NCI-H2227 (cell line): ENCODE measurements at regions not wholly inside any gene's neighbourhood (a gene's known extent, or its start where the extent isn't known, plus 50 kb on each side); places are given as distances from the start of the nearest gene placed in this dataset.

Experiments
- DNase-seq: peaks from one replicate; lab custom pipeline; 2025; ENCODE audit not compliant: unreplicated experiment; lab: John Stamatoyannopoulos, UW

- no peak for DNase-seq
Observed at GRCh38 chr12:75844049-75844770, 187.4 kb downstream of the PHLDA1 start.

DNA sequence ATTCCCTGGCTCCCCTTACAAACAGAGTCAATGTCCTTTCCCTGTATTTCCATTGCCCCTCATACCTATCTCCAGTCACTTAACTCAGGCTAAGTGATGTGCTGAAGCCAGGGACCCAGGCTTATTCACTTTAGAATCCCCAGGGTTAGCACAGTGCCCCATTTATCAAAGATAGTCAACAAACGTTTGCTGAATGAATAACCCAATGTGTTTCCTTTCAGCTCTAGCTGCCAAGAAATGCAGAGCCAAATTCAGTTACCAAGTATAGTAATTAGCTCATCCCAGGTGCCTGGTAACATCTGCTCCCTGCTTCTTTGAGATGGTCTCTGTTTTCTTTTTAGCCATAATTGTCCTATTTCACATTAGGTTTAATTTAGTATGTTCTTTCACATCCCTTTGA is 189.5 kb downstream of the PHLDA1 start:
- peak; percentile 11 for DNase-seq

GRCh38 chr12:75840994-75841355 is 190.6 kb downstream of the PHLDA1 start:
- no peak for DNase-seq

- DNase-seq: no peak
Observed at GRCh38 chr12:75838309-75838708, 193.3 kb downstream of the PHLDA1 start.

DNA sequence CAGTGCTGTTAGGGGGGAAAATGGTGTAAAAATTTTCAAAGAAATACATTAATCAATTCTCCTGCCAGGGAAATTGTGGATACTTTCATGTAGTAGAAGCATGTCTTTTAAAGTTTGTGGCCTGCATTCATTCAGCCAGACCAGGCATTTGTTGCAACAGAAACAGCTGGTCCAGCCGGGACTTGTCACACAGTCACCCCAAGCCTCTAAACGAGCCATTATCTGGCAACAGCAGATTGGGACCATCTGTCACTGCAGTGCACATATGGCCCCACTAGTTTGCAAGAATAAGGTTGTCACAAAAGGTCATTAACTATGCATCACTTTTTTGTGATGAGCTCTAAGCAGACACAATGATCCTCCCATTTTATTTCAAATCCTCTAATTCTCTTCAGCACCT is 193.9 kb downstream of the PHLDA1 start:
- DNase-seq: peak; percentile 33

DNA sequence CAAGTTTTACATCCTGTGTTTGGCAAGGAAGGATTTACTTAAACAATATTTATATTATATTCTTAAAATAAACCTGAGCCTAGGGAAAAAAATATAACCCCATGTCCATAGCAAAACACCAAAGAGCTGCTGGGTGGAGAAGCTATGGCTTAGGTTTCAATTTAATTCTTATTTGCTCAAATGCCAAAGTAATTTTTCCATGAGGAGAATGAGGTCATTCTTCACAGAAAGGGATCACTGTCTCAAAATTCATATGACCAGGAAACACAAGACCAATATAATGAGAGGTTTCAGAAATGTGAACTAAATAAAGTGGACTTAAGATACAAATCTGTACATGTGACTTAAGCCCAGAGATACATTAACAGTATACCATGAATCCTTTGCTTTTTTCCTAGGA is 195.0 kb downstream of the PHLDA1 start:
- no peak for DNase-seq

- DNase-seq: no peak
Observed at GRCh38 chr12:75834591-75834990, 197.0 kb downstream of the PHLDA1 start.

- DNase-seq: no peak
Observed at GRCh38 chr12:75833268-75833667, 198.3 kb downstream of the PHLDA1 start.

- no peak for DNase-seq
Observed at GRCh38 chr12:75831402-75831801, 200.2 kb downstream of the PHLDA1 start.

GRCh38 chr12:75827061-75827460 is 204.5 kb downstream of the PHLDA1 start:
- no peak for DNase-seq

GRCh38 chr12:75825686-75826085 is 205.9 kb downstream of the PHLDA1 start:
- DNase-seq: no peak

DNA sequence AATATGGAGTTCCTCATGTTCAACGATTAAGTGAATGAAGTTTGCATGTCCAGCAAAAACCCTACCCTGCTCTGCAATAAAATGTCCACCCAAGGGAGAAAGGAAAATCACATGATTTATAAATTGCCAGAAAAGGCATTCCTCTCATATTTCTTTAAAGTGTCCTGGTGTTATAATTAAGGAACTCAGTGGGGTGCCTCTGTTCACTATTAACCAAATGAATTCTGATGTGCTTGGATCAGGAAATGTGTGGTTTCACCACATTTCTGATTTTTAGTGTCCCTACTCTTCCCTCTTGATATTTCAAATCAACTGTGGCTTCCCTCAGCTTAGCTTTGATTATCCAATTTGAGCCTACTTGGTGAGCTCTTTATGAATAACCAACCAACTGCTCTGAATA is 208.1 kb downstream of the PHLDA1 start:
- no peak for DNase-seq

GRCh38 chr12:75822416-75822815 is 209.2 kb downstream of the PHLDA1 start:
- DNase-seq: no peak

- no peak for DNase-seq
Observed at GRCh38 chr12:75820848-75821578, 210.6 kb downstream of the PHLDA1 start.

GRCh38 chr12:75820071-75820470 is 211.5 kb downstream of the PHLDA1 start:
- no peak for DNase-seq

DNA sequence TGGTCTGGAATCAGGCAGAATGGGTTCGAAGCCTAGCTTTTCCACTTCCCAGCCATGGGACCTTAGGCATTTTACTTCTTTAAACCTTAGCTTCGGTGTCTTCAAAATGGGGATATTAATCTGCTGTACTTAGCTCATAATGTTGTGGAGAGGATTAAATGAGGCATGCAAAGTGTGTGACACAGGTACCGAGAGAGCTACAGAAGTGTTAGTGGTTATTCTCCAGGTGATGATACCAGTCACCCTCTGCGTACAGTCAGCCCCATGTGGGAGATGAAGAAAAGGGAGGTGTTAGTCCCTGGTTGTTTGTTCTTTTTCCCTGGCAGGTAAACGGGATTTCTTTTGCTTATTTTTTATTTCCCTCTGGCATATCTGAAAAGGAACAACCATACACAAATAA is 212.1 kb downstream of the PHLDA1 start:
- no peak for DNase-seq

DNA sequence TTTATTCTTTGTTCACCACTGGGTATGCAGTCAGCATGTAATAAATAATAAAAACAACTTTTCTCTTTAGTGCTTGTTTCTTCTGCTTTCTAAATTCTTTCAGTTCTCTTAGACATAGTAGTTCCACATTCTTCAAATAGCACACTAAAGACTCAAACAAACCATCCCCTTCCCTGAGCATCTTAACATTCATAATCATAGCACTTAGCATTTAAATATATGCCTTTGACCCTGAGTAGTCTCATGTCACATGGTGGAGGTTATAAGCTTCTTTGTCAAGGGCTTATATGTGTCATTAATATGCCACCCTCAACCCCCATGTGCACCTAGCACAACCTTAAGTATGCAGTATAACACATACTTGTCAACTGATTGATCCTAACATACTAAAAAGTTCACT is 212.7 kb downstream of the PHLDA1 start:
- DNase-seq: no peak

DNA sequence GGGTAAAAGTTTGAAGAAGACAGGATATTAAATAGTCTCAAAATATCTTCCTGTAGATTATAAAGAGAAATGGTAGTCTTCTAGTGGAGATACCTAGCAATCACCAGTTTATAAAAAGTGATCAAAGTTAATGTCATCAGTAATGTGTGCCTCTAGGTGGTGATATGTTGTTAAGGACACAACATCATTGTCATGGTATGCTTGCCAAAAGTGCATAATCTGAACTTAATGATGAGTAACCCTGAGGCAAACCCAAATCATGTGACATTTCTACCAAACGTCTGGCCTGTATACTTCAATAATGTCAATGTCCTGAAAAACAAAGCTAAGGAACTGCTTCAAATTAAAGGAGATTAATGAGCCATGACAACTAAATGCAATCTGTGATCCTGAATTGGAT is 214.7 kb downstream of the PHLDA1 start:
- DNase-seq: no peak

DNA sequence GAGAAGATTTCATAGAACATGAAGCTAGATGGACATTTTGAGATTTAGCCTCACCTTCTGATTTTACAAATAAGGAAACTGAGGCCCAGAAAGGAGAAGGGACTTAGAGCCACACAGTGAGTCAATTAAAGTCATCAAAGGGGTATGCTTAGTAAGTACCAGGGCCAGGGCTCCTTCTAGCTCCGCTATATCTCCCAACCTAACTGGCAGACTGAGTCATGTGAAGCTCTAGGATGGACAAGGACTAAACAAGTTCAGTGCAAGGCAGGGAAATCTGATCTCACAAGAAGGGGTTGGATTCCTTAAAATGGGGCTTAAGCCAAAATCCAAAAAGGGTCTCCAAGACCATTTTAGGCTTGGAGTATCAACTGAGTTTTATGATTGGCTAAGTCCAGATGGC is 215.8 kb downstream of the PHLDA1 start:
- no peak for DNase-seq

DNA sequence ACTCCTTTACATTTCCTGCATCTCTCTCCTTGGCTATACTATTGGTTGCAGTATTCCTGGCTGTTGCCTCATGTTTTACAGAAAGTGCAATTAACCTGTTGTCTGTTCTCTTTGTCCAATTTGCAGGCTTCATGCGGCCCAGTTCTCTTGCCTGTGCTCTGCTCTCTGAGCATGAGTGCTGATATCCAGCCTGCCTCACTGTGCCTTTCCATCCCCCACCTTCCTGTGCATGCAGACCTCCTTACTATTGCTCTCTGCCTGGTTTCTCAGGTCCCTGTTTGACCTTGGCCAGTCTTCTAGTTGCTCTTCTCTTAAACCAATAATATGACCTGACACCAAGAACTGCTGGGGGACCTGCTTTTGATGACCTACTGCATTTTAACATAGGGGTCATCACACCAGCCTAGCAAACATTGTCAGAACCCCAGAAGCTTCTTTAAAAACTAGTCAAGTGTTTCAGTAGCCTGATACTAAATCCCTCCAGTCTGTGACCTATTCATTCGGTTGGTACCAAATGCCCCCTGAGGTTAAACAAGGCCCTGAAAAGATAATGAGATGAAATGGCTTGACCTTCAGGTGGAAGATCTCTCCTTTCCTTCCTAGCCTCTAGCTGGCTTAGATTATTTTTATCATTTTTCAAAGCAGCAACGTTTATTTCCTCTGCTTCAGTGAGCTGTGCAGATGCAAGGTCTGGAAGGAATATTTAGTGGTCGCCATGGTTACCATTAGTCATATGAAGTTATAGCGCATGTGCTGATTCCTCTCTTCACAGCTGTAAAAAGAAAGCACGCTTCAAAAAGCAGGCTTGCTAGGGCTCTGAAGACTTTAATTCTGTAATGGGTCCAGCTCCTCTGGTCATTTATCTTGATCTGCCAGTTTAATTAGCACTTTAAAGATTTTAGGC is 216.5 kb downstream of the PHLDA1 start:
- DNase-seq: peak; percentile 80

DNA sequence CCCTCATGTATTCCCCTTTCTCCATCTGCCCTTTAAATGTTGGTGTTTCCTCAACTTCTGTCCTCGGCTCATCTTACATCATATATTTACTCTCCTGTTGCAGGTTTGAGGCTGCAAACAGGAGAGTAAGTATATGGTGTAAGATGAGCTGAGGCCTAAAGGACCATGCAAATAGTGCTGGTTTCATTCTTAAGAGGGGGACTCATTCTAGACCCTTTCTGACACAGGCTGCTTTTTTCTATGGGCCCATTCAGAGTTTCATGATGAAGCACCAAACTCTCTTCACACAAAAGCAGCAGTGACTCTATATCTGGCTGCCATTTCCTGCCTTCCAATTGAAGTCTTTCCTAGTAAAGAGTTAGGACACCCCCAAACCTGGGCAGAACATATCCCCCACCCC is 218.5 kb downstream of the PHLDA1 start:
- DNase-seq: no peak
